Mesendoderm (in vitro differentiated cells): ENCODE measurements at regions not wholly inside any gene's neighbourhood (a gene's known extent, or its start where the extent isn't known, plus 50 kb on each side); places are given as distances from the start of the nearest gene placed in this dataset.
"Not testable (repeated sequence)": the region's sequence is repeated elsewhere in the genome, so short reads cannot be mapped to it uniquely, and the experiment has no call there.

Experiments
- DNase-seq: peaks from one replicate; pipeline ENCODE4 v3.0.0; 2013
- H2AK5ac ChIP-seq: 2 replicates; pipeline ENCODE4 v1.6.1; 2013; ENCODE audit warnings: low read length, inconsistent platforms
- H2BK120ac ChIP-seq: 2 replicates; pipeline ENCODE4 v1.6.1; 2013; ENCODE audit warnings: low read depth, mild to moderate bottlenecking, low read length, moderate library complexity, mixed read lengths
- H2BK15ac ChIP-seq: replicated peaks from 2 replicates; pipeline ENCODE4 v1.6.1; 2013; ENCODE audit warnings: low read depth, mild to moderate bottlenecking, moderate library complexity
- H2BK5ac ChIP-seq: 2 replicates; pipeline ENCODE4 v1.6.1; 2013; ENCODE audit warnings: low read length, inconsistent platforms
- H3K18ac ChIP-seq: 2 replicates; pipeline ENCODE4 v1.6.1; 2013; ENCODE audit warnings: mild to moderate bottlenecking, low read length, mixed read lengths
- H3K23ac ChIP-seq: one replicate; pipeline ENCODE4 v1.6.1; 2013; ENCODE audit warnings: low read length
- H3K27ac ChIP-seq: 2 replicates; pipeline ENCODE4 v1.5.1; 2013; ENCODE audit warnings: low read depth, mild to moderate bottlenecking, inconsistent platforms, low read length, moderate library complexity
- H3K27me3 ChIP-seq: 2 replicates; pipeline ENCODE4 v1.6.1; 2013; ENCODE audit warnings: low read length, control low read depth, mild to moderate bottlenecking, inconsistent platforms; ENCODE audit not compliant: insufficient read depth, poor library complexity
- H3K36me3 ChIP-seq: 2 replicates; pipeline ENCODE4 v1.6.1; 2013; ENCODE audit warnings: low read length, inconsistent platforms; ENCODE audit not compliant: control insufficient read depth, insufficient read depth
- H3K4ac ChIP-seq: one replicate; pipeline ENCODE4 v1.6.1; 2013; ENCODE audit warnings: low read depth, mild to moderate bottlenecking, low read length, moderate library complexity
- H3K4me1 ChIP-seq: 2 replicates; pipeline ENCODE4 v1.6.1; 2013; ENCODE audit warnings: low read depth, low read length, inconsistent platforms; ENCODE audit not compliant: control insufficient read depth
- H3K4me2 ChIP-seq: 2 replicates; pipeline ENCODE4 v1.6.1; 2013; ENCODE audit warnings: low read length
- H3K4me3 ChIP-seq: 2 replicates; pipeline ENCODE4 v1.5.1; 2013; ENCODE audit warnings: mild to moderate bottlenecking, low read length
- H3K56ac ChIP-seq: one replicate; pipeline ENCODE4 v1.6.1; 2013; ENCODE audit warnings: low read length
- H3K79me1 ChIP-seq: 2 replicates; pipeline ENCODE4 v1.6.1; 2013; ENCODE audit warnings: low read length, inconsistent platforms
- H3K79me2 ChIP-seq: 2 replicates; pipeline ENCODE4 v1.6.1; 2013; ENCODE audit warnings: mild to moderate bottlenecking, low read length; ENCODE audit not compliant: control insufficient read depth, insufficient read depth
- H3K9ac ChIP-seq: 2 replicates; pipeline ENCODE4 v1.6.1; 2013; ENCODE audit warnings: low read length, inconsistent platforms
- H4K5ac ChIP-seq: one replicate; pipeline ENCODE4 v1.6.1; 2013; ENCODE audit warnings: low read length
- H4K8ac ChIP-seq: one replicate; pipeline ENCODE4 v1.6.1; 2013; ENCODE audit warnings: low read depth, mild to moderate bottlenecking, control low read depth, low read length, moderate library complexity
- WGBS: extraction: QIAGEN DNeasy Blood & Tissue Kit; methylation state at CpG from one replicate; pipeline ENCODE4 v1.1.7; 2013; ENCODE audit warnings: low lambda C conversion rate, missing lambda C conversion rate; ENCODE audit not compliant: insufficient coverage; ENCODE audit errors: extremely low coverage; 5-methylcytosine and 5-hydroxymethylcytosine counted together

DNA sequence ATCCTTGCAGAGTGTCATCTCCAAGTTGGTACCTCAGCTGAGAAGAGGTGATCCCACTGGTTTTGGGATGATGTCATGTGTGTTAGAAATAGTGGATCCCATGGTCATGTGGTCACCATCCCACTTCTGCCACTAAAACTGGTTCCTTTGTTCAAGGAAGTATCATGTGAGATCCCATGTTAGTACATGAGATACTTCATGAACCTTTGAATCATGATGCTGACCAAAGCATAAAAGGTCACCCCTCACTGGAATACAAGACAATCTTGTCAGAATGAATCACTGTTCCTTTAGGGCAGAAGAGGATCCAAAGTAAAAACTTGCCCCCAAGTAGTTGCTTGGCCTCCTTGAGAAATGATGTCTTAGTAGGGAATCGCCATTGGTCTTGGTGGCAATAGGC lies 150.9 kb upstream of the MOCS2 start:
- Histone ChIP-seq H4K5ac (no peak overlapping the region), H3K79me2 (no peaks in the 10 kb centered on the region), H3K23ac (no peak overlapping the region), H3K27ac (no peak overlapping the region), H3K4me1 (no peaks in the 10 kb centered on the region), H2AK5ac (no peak overlapping the region), H3K4me3 (no peak overlapping the region), H3K18ac (no peak overlapping the region), H3K36me3 (no peaks in the 10 kb centered on the region), H3K4me2 (no peak overlapping the region), H3K56ac (no peak overlapping the region), H3K9ac (no peak overlapping the region), H4K8ac (no peak overlapping the region), H3K4ac (no peak overlapping the region), H2BK5ac (no peak overlapping the region), H3K79me1 (no peaks in the 10 kb centered on the region), H2BK120ac (no peak overlapping the region), H3K27me3 (no peaks in the 10 kb centered on the region), H2BK15ac (no peak overlapping the region)
- no CpG with 5 or more reads among the region's 1 CpG for WGBS
- no peak for DNase-seq

- H3K79me1 ChIP-seq, result no peaks in the 10 kb centered on the region
- no peak overlapping the region for H3K9ac ChIP-seq
- H3K4ac ChIP-seq, result no peak overlapping the region
- no peak overlapping the region for H2AK5ac ChIP-seq
- no peaks in the 10 kb centered on the region for H3K4me1 ChIP-seq
- WGBS, result no CpG with 5 or more reads among the region's 3 CpGs
- DNase-seq, result no peak
- H4K5ac ChIP-seq, result no peak overlapping the region
- no peak overlapping the region for H3K23ac ChIP-seq
- no peak overlapping the region for H3K56ac ChIP-seq
- no peak overlapping the region for H2BK120ac ChIP-seq
- H3K4me3 ChIP-seq, result no peak overlapping the region
- H3K4me2 ChIP-seq, result no peak overlapping the region
- no peaks in the 10 kb centered on the region for H3K79me2 ChIP-seq
- no peak overlapping the region for H2BK5ac ChIP-seq
- H3K18ac ChIP-seq, result no peak overlapping the region
- H4K8ac ChIP-seq, result no peak overlapping the region
- H3K27me3 ChIP-seq, result no peaks in the 10 kb centered on the region
- H3K27ac ChIP-seq, result no peak overlapping the region
- no peak overlapping the region for H2BK15ac ChIP-seq
- no peaks in the 10 kb centered on the region for H3K36me3 ChIP-seq
Observed at GRCh38 chr5:53261245-53261644, 151.7 kb upstream of the MOCS2 start.

DNA sequence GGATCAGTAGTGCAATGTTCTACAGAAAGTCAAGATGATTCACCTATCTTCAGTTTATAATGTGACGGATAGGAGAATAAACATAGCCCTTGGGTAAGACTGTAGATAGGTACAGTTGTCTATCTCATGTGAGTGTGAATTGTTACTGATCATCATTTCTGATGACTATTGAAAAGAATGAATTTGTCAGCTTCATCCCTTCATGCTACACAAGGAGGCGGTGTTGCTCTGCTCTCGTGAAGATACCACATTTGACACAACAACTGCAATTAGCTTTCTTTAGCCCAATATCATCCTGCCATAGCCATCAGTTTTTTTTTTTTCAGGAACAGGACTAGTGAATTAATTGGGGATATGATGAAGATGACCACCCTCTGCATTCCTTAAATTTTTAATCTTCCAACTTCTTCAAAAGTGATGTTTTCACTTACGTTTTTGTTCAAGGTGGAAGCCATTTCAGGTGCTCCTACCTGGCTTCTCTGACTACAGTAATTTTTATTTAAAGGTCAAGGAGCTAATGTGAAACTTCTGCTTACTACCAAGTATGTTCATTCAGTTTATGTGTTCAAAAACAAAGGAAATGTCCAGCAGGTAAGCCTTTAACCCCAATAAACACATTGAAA lies 152.9 kb upstream of the MOCS2 start:
- no peak overlapping the region for H3K27ac ChIP-seq
- no peak overlapping the region for H3K56ac ChIP-seq
- H3K23ac ChIP-seq, result no peak overlapping the region
- no peaks in the 10 kb centered on the region for H3K27me3 ChIP-seq
- H3K4me1 ChIP-seq, result no peaks in the 10 kb centered on the region
- H3K9ac ChIP-seq, result no peak overlapping the region
- DNase-seq, result peak; percentile 42
- no peak overlapping the region for H2BK5ac ChIP-seq
- H4K5ac ChIP-seq, result no peak overlapping the region
- no peak overlapping the region for H3K4me2 ChIP-seq
- no peak overlapping the region for H3K4me3 ChIP-seq
- no CpG with 5 or more reads among the region's 4 CpGs for WGBS
- H2BK15ac ChIP-seq, result no peak overlapping the region
- no peaks in the 10 kb centered on the region for H3K79me1 ChIP-seq
- no peak overlapping the region for H3K18ac ChIP-seq
- no peak overlapping the region for H3K4ac ChIP-seq
- H3K36me3 ChIP-seq, result no peaks in the 10 kb centered on the region
- H2AK5ac ChIP-seq, result no peak overlapping the region
- H3K79me2 ChIP-seq, result no peaks in the 10 kb centered on the region
- no peak overlapping the region for H4K8ac ChIP-seq
- H2BK120ac ChIP-seq, result no peak overlapping the region

- no peak overlapping the region for H3K18ac ChIP-seq
- H4K8ac ChIP-seq, result peak overlapping the region; percentile 39
Observed at GRCh38 chr5:53263151-53263550, 153.6 kb upstream of the MOCS2 start.

DNA sequence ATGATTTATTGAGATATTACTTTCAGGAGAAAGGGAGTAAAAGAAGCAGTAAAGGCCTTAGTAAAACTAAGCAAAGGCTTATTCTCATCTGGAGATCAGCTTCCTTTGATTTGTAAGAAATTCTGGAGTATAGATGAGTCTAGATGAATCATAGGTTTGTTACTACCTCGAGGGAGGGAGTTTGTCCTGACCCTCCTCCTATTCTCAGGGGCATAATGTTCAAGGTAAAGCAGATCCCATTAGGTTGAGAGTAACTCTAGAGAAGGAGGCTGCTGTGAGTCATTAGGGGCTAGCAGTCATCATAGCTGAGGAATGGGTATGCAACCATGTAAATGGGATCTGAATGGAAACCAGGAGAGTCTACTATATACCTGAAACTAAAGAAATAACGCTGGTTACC lies 155.5 kb upstream of the MOCS2 start:
- Histone ChIP-seq H3K56ac (no peak overlapping the region), H3K4me1 (no peaks in the 10 kb centered on the region), H3K79me2 (no peaks in the 10 kb centered on the region), H2BK15ac (no peak overlapping the region), H3K27me3 (no peaks in the 10 kb centered on the region), H2BK5ac (no peak overlapping the region), H2BK120ac (no peak overlapping the region), H3K27ac (no peak overlapping the region), H3K18ac (no peak overlapping the region), H3K4ac (no peak overlapping the region), H3K36me3 (no peaks in the 10 kb centered on the region), H2AK5ac (no peak overlapping the region), H3K4me3 (no peak overlapping the region), H4K8ac (no peak overlapping the region), H3K23ac (no peak overlapping the region), H3K9ac (no peak overlapping the region), H4K5ac (no peak overlapping the region), H3K4me2 (no peak overlapping the region), H3K79me1 (no peaks in the 10 kb centered on the region)
- WGBS, result no CpG with 5 or more reads among the region's 2 CpGs
- no peak for DNase-seq

More at GRCh38 chr5:53263151-53263550, 153.6 kb upstream of the MOCS2 start:
- H2BK5ac ChIP-seq, result no peak overlapping the region
- no peaks in the 10 kb centered on the region for H3K36me3 ChIP-seq
- DNase-seq, result no peak
- H3K4me1 ChIP-seq, result no peaks in the 10 kb centered on the region
- H3K4me2 ChIP-seq, result no peak overlapping the region
- H3K23ac ChIP-seq, result no peak overlapping the region
- no peak overlapping the region for H3K4ac ChIP-seq
- H3K9ac ChIP-seq, result no peak overlapping the region
- no peak overlapping the region for H3K4me3 ChIP-seq
- H3K79me2 ChIP-seq, result no peaks in the 10 kb centered on the region
- H2BK120ac ChIP-seq, result no peak overlapping the region
- no CpG with 5 or more reads among the region's 1 CpG for WGBS
- H3K79me1 ChIP-seq, result no peaks in the 10 kb centered on the region
- H3K27me3 ChIP-seq, result no peaks in the 10 kb centered on the region
- no peak overlapping the region for H2BK15ac ChIP-seq
- no peak overlapping the region for H3K56ac ChIP-seq
- no peak overlapping the region for H4K5ac ChIP-seq
- no peak overlapping the region for H2AK5ac ChIP-seq
- H3K27ac ChIP-seq, result no peak overlapping the region

GRCh38 chr5:53268241-53268640 lies 158.7 kb upstream of the MOCS2 start:
- H2BK120ac ChIP-seq, H3K27me3 ChIP-seq, H3K23ac ChIP-seq, H3K4me1 ChIP-seq, H2AK5ac ChIP-seq, H3K56ac ChIP-seq, H3K9ac ChIP-seq, H3K18ac ChIP-seq, H3K79me1 ChIP-seq, H2BK5ac ChIP-seq, H3K36me3 ChIP-seq, H3K4ac ChIP-seq, H4K5ac ChIP-seq, H3K79me2 ChIP-seq, H4K8ac ChIP-seq, H3K4me3 ChIP-seq, H3K4me2 ChIP-seq, H3K27ac ChIP-seq, H2BK15ac ChIP-seq, DNase-seq: not testable (repeated sequence)
- WGBS, result no CpG with 5 or more reads among the region's 7 CpGs
